Ishikawa (cell line): ENCODE measurements at regions not wholly inside any gene's neighbourhood (a gene's known extent, or its start where the extent isn't known, plus 50 kb on each side); places are given as distances from the start of the nearest gene placed in this dataset.

Experiments used
- CEBPB ChIP-seq: IDR thresholded peaks from 2 replicates; pipeline ENCODE4 v1.6.1; 2012
- CREB1 ChIP-seq: IDR thresholded peaks from 2 replicates; pipeline ENCODE4 v1.6.1; 2012; ENCODE audit warnings: low read depth
- EGR1 ChIP-seq: IDR thresholded peaks from 2 replicates; pipeline ENCODE4 v1.6.1; 2012
- EP300 ChIP-seq: IDR thresholded peaks from 2 replicates; pipeline ENCODE4 v1.6.1; 2012; ENCODE audit warnings: borderline replicate concordance
- FOXM1 ChIP-seq: IDR thresholded peaks from 2 replicates; pipeline ENCODE4 v1.6.1; 2012; ENCODE audit warnings: low read depth, borderline replicate concordance
- NFIC ChIP-seq: IDR thresholded peaks from 2 replicates; pipeline ENCODE4 v1.6.1; 2012
- RAD21 ChIP-seq: IDR thresholded peaks from 2 replicates; pipeline ENCODE4 v1.6.1; 2012; ENCODE audit warnings: low read depth
- TAF1 ChIP-seq: IDR thresholded peaks from 2 replicates; pipeline ENCODE4 v1.6.1; 2012; ENCODE audit warnings: low read depth, mild to moderate bottlenecking
- TCF12 ChIP-seq: IDR thresholded peaks from 2 replicates; pipeline ENCODE4 v1.6.1; 2012; ENCODE audit warnings: low read depth
- TEAD4 ChIP-seq: IDR thresholded peaks from 2 replicates; pipeline ENCODE4 v1.6.1; 2012
- YY1 ChIP-seq: IDR thresholded peaks from 2 replicates; pipeline ENCODE4 v1.6.1; 2012; ENCODE audit warnings: low read depth
- ZBTB7A ChIP-seq: IDR thresholded peaks from 2 replicates; pipeline ENCODE4 v1.6.1; 2012; ENCODE audit warnings: low read depth
- TF ChIP-seq, protein P1 (sequence below): IDR thresholded peaks from 2 replicates; pipeline ENCODE4 v1.6.1; 2012
- TF ChIP-seq, protein P2 (sequence below): IDR thresholded peaks from 2 replicates; pipeline ENCODE4 v1.6.1; 2012; ENCODE audit warnings: low read depth, mild to moderate bottlenecking
- TF ChIP-seq, protein P3 (sequence below): IDR thresholded peaks from 2 replicates; pipeline ENCODE4 v1.6.1; 2012

DNA sequence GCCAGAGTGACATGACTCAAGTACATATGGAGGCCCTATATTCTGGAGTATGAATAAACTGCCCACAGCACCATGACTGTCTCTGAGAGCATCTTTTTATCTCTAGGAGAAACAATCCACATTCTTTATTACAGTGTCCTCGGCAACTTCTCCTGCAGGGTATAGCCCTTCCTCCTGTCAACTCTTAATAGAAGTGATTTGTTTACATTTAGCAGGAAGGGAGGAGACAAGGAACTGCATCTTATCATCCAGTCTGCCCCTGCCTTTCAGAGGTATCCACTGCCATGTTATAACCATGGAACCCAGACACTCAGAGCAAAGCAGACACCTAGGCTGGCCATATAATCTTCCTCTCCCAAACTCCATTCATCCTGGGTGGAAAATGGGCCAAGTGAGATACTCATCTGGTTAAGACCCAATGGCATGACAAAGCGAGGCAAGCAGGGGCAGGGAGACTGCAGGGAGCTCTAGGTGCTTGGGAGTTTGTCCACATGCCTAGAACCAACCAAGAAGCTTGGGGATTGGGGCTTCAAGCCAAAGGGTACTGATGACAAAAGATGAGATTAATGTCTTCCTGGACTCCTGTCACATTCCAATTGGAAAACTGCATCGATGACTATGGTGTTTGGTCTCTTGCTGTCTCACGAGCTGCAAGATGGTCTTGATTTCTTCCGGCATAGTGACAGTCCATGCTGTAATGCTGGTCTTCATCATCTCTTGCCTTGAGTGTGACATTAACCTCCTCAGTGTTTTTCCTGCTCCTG is 620.5 kb upstream of the KLF4 start:
- TF ChIP-seq, protein P1, sequence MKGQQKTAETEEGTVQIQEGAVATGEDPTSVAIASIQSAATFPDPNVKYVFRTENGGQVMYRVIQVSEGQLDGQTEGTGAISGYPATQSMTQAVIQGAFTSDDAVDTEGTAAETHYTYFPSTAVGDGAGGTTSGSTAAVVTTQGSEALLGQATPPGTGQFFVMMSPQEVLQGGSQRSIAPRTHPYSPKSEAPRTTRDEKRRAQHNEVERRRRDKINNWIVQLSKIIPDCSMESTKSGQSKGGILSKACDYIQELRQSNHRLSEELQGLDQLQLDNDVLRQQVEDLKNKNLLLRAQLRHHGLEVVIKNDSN, result no peak
- no peak for TF ChIP-seq TEAD4
- no peak for TF ChIP-seq TAF1
- TF ChIP-seq FOXM1, result no peak

DNA sequence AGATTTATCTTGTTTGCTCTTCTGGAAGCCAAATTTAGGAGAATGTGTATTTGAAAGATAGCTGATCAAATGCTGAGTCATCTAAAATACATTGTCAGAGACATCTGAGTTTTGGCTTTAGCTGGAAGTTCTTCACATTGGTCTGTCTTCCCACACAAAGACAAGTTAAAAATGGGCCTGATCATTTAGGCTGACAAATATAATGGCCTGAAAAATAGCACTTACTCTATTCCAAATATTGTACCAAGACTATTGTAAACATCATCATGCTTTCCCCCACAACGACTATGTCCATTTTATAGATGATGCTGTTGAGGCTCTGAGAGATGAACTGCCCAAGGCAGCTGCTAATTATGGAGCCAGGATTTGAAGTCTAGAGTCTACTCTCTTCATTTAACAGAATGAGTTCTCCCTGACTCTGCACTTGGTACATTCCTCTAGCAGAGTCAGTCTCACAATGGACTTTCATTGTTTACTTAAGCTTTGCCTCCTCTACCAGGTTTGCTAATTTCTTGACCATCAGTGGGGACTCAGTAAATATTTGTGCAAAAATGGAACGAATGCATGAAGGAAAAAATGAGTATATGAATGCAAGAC is 619.4 kb upstream of the KLF4 start:
- no peak for TF ChIP-seq FOXM1

DNA sequence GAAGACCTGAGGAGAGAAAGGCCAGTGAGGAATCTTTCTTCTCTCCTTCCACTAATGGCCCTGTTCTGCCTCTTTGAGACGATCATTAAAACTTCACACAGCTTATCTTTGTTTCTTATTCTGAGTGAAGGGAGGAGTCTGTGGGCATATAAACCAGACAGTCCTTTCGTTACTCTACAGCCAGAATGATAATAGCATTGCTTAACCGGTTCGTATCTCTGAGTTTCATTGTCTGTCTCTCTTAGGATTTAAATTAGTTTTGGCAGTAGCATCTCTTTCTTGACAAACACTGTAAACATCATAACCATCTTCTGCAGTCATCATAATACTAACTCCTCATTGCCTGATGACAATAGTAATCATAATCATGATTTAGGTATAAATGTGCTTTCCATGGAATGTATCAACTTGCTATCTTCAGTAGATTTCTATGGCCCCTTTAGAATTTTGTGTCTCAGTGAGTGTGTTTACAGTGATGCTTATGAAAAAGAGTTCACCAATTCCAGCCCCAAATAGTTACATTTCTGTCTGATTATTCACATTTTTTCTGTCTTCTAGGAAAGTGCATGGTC is 618.8 kb upstream of the KLF4 start:
- no peak for TF ChIP-seq FOXM1
- TF ChIP-seq RAD21, result no peak
- TF ChIP-seq EGR1, result no peak
- TF ChIP-seq NFIC, result no peak
- TF ChIP-seq, protein P2, sequence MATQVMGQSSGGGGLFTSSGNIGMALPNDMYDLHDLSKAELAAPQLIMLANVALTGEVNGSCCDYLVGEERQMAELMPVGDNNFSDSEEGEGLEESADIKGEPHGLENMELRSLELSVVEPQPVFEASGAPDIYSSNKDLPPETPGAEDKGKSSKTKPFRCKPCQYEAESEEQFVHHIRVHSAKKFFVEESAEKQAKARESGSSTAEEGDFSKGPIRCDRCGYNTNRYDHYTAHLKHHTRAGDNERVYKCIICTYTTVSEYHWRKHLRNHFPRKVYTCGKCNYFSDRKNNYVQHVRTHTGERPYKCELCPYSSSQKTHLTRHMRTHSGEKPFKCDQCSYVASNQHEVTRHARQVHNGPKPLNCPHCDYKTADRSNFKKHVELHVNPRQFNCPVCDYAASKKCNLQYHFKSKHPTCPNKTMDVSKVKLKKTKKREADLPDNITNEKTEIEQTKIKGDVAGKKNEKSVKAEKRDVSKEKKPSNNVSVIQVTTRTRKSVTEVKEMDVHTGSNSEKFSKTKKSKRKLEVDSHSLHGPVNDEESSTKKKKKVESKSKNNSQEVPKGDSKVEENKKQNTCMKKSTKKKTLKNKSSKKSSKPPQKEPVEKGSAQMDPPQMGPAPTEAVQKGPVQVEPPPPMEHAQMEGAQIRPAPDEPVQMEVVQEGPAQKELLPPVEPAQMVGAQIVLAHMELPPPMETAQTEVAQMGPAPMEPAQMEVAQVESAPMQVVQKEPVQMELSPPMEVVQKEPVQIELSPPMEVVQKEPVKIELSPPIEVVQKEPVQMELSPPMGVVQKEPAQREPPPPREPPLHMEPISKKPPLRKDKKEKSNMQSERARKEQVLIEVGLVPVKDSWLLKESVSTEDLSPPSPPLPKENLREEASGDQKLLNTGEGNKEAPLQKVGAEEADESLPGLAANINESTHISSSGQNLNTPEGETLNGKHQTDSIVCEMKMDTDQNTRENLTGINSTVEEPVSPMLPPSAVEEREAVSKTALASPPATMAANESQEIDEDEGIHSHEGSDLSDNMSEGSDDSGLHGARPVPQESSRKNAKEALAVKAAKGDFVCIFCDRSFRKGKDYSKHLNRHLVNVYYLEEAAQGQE, result no peak
- TF ChIP-seq TCF12, result no peak
- no peak for TF ChIP-seq TEAD4
- TF ChIP-seq CEBPB, result no peak
- TF ChIP-seq EP300, result no peak
- TF ChIP-seq TAF1, result no peak

DNA sequence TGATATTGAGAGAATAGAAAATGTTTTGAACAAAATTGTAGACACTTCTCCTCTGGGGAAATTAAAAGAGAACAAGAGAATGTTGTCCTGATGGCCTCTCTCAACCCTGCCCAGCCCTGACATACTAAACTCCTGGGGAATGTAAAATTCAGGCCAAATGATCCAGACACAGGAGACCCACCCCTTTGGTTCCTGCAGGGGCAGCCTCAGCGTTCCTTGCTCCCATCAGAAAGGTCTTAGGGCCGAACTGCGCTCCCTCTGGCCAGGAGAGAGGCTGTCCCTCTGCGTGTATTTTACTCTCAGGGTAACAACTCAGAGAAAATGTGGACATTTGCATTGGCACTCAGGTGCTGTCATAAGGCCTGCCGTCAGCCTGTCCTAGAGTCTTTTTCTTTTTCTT is 616.3 kb upstream of the KLF4 start:
- TF ChIP-seq TAF1 (no peak), NFIC (no peak)

DNA sequence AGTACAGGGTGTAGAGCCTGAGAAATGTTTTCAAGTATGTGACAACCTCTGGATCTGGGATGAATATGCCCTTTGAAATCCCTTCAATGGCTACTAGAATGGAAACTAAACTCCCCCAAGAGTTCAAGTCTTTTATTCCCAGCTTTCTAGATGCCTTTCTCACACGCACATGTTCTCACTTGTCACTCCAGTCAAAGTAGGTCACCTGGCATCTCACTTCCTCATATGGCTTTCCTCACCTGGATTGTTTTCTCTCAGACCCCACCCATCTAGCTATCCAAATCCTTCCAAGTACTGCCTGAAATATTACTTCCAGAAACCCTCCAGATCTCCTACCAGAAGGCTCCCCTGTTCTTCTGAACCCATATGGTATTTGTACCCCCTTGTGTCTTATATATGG is 615.4 kb upstream of the KLF4 start:
- no peak for TF ChIP-seq ZBTB7A
- TF ChIP-seq CREB1, result no peak
- no peak for TF ChIP-seq CEBPB
- TF ChIP-seq, protein P2, result no peak
- TF ChIP-seq YY1, result no peak
- no peak for TF ChIP-seq TEAD4
- TF ChIP-seq NFIC, result no peak
- TF ChIP-seq EP300, result no peak
- TF ChIP-seq RAD21, result no peak
- no peak for TF ChIP-seq EGR1
- TF ChIP-seq TAF1, result no peak

DNA sequence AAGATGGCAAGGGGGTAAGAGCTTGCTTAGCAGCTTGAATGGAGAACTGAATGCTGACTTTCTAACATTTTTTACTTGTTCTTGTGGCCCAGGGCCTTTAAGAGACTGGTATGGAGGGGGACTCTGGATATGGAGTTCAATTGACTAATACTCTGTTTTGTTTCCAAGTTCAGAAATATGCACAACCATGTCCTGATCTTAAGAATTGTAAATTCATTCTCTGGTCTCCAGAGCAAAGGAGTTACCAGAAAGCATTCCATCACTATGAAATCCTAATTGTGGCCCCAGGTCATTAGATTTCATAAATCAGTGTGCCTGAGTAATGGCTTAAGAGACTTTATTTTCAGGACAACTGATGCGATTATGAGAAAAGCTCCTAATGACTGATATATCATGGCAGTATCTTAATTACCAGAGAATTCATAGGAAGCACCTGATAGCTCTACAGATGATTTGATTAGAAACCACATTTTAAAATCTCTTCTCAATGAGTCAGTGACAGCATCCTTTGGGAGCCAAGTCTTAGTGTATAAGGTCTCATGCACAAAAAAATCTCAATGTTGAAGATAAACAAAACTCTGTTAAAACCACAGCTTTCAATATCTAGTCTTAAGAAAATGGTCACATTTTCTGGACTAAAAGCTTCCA is 613.6 kb upstream of the KLF4 start:
- TF ChIP-seq CREB1 (no peak), CEBPB (no peak), NFIC (no peak), ZBTB7A (no peak), FOXM1 (no peak), TAF1 (no peak), EGR1 (no peak), TEAD4 (no peak), RAD21 (no peak)
- TF ChIP-seq, protein P3, sequence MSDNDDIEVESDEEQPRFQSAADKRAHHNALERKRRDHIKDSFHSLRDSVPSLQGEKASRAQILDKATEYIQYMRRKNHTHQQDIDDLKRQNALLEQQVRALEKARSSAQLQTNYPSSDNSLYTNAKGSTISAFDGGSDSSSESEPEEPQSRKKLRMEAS, result no peak
- TF ChIP-seq, protein P1, result no peak
